ENCODE measurements at regions not wholly inside any gene's neighbourhood (a gene's known extent, or its start where the extent isn't known, plus 50 kb on each side); places are given as distances from the start of the nearest gene placed in this dataset.

- TF ChIP-seq, protein P1, sequence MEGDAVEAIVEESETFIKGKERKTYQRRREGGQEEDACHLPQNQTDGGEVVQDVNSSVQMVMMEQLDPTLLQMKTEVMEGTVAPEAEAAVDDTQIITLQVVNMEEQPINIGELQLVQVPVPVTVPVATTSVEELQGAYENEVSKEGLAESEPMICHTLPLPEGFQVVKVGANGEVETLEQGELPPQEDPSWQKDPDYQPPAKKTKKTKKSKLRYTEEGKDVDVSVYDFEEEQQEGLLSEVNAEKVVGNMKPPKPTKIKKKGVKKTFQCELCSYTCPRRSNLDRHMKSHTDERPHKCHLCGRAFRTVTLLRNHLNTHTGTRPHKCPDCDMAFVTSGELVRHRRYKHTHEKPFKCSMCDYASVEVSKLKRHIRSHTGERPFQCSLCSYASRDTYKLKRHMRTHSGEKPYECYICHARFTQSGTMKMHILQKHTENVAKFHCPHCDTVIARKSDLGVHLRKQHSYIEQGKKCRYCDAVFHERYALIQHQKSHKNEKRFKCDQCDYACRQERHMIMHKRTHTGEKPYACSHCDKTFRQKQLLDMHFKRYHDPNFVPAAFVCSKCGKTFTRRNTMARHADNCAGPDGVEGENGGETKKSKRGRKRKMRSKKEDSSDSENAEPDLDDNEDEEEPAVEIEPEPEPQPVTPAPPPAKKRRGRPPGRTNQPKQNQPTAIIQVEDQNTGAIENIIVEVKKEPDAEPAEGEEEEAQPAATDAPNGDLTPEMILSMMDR (IDR thresholded peaks at IDR 0.05; ENCODE audit: borderline replicate concordance, extremely low read depth, low read length, poor library complexity, severe bottlenecking) = no peak
- TF ChIP-seq EZH2 (IDR thresholded peaks at IDR 0.05; ENCODE audit: borderline replicate concordance, low read depth, low read length, severe bottlenecking) = no peak
Observed at GRCh38 chr13:34764246-34764645, 177.8 kb upstream of the NBEA start.

All from DND-41 (cell line).